ENCODE measurements at regions not wholly inside any gene's neighbourhood (a gene's known extent, or its start where the extent isn't known, plus 50 kb on each side); places are given as distances from the start of the nearest gene placed in this dataset.
A peak's percentile ranks its signal among the peaks of the same experiment; 100 is the strongest.

DNA sequence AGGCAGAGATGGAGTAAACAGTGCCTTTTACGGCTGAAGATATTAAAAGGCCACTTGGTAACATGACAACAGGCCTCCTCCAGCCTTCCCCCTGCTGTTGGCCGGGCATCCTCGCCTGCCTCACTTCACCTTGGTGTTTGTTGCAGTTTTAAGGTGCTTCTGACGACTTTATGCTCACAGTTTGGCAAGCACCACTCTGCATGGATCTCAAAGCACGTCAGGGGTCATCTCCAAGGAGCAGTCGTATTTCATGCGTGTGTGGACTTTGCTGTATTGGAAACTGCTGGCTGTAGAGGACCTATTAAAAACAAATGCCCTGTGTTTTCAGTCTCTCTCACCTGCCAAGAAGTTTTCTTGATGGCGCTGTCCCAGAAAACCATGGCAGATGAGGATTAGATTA is 483.1 kb downstream of the RPS24 start:
- DNase-seq (ENCODE audit: low spot score), result no peak

DNA sequence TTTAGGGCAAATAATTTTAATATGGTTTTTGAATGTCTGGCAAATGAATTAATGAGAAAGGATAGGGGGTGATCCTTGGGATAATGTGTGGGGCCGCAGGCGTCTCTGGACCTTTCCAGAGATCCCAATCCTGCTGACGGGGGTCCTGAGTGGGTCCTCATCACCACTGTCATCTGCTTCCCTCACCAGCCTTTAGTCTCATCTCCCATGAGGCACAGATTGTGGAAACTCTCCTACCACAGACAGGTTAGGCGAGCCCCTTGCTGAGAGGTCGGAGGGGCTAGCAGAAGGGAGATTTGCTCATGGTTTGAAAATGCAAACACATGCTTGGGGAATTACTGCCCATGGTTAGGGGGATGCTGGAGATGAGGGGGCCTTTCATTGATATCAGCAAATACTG is 484.6 kb downstream of the RPS24 start:
- no peak for DNase-seq (ENCODE audit: low spot score)

GRCh38 chr10:78520737-78521430 is 487.2 kb downstream of the RPS24 start:
- peak; percentile 35 for DNase-seq (ENCODE audit: low spot score)

GRCh38 chr10:78523453-78523852 is 489.8 kb downstream of the RPS24 start:
- DNase-seq (ENCODE audit: low spot score), result no peak

DNA sequence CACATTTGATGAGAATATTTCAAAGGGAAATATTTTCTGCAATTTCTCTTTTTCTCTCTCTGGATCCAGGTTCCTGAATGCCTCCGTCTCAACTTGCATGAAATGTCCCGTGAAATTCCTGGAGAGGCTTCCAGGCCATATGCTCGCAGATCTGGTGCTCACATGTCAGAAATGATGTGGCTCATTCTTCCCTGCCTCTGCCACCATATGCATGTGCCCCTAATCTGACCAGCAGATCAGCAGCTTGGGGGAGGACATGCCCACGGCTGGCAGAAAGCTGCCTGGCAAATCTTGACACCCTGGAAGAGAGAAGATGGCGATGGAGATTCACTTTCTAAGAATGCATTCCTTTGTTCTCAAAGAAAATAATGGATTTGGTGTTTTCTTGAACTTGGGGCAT is 490.7 kb downstream of the RPS24 start:
- DNase-seq (ENCODE audit: low spot score), result no peak

DNA sequence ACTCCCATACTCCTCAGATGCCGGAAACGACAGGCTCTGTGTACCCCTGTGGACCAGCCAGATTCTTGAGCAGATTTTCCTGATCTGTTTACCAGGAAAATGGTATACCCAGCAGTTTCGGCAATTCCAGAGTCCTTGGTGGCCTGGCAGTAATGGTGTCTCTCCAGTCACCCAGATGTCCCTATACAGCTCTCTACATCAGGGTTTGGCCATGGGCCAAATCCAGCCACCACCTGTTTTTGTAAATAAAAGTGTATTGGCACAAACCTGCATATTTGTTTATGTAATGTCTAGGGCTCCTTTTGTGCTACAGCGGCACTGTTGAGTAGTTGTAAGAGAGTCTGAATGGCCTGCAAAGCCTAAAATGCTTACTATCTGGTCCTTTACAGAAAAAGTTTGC is 491.3 kb downstream of the RPS24 start:
- no peak for DNase-seq (ENCODE audit: low spot score)

DNA sequence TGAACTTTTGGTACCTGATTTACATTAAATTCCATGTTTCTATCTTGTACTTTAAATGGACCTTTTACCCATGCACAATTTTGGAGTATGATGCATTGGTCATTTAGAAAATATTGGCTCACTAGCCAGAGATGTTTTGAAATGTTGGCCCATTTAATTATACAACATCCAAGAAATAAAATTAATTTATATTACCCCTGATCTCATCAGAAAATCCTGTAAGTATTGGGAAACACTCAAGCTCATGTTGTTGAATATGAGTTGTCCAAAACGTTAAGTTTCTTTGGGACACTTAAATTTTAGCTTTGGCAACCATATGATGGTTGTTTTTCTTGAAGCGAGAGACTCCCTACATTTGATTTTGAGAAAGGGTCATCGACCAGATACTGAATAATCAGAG is 492.7 kb downstream of the RPS24 start:
- DNase-seq (ENCODE audit: low spot score), result no peak

DNA sequence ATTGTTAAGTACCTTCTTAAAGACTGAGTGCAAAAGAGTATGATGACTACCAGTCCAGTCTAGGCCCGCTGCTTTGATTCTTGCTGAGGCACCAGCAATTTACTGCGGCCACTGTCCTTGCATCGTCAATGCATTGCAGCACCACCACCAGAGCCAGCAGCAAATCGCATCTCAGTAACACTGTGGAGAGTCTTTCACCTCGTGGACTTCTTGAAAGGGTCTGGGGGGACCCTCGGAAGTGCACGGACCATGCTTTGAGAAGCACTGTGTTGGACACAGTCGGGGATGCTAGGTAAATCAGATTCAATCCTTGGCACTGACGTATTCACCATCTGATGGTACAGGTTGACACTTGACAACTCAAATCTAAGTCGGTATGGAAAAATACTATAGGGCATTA is 493.6 kb downstream of the RPS24 start:
- DNase-seq (ENCODE audit: low spot score), result no peak

- DNase-seq (ENCODE audit: low spot score), result peak; percentile 15
Observed at GRCh38 chr10:78528749-78529204, 495.1 kb downstream of the RPS24 start.

DNA sequence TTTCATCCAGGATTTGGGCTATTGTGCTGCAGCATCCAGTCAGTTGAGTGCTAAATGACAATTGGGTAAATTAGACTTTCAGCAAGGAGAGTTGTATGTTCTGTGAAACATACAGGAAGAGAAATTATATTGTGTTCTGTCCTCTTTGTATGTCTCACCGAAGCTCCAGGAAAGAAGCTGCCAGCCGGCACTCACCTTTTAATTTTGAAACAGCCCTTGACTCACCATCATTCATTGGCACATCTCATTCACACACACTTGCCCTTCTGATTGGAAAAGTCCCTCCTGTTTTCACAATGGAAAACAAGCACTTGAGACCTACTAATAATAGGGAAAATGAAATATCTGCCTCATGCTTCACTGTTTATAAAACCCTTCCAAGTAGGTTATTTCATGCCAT is 495.6 kb downstream of the RPS24 start:
- no peak for DNase-seq (ENCODE audit: low spot score)

GRCh38 chr10:78531088-78531487 is 497.4 kb downstream of the RPS24 start:
- DNase-seq (ENCODE audit: low spot score), result no peak

DNA sequence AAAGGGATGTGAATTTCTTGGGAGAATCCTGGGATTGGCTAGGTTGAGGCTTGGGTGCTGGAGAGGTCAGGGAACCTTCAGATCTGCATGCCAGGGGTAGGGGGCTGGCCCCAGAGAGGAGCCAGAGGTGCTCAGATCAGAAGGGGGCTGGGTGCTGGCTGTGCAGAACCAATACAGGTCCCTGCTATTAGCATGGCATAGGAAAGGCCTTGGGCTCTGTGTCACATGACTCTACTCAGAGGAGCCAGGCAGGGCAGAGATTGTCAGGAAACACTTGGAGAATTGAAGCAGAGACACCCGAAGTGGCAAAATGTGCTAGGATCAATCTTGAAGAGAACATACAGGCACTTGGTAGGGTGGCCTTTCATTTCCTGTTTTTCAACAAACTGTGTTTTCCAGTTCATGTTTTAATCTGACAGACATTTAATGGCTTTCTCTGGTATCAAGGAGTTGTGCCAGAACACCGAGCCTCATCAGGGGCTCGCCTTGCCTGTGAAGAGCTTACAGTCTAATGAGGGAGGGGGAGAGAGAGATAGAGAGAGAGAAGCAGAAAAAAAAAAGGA is 498.9 kb downstream of the RPS24 start:
- DNase-seq (ENCODE audit: low spot score), result no peak

DNA sequence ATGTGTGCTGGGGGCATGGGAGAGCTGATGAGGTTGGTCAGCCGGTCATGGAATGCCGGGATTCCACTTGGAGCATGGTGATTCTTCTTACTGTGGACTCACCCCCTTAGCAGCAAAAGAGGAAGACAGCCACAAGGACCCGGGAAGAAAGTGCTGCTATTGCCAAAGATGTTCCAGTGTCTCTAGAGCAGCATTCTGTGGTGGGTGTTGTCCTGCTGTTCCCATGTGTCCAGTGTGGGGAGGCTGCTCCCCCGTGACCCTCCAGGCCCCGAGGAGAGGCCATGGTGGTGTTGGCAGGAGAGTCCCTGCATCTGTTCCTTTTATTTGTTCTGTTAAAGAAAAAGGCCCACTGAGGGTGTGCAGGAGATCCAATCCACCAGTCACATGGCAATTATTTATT is 499.4 kb downstream of the RPS24 start:
- no peak for DNase-seq (ENCODE audit: low spot score)

- DNase-seq (ENCODE audit: low spot score), result no peak
Observed at GRCh38 chr10:78533776-78534175, 500.1 kb downstream of the RPS24 start.

DNA sequence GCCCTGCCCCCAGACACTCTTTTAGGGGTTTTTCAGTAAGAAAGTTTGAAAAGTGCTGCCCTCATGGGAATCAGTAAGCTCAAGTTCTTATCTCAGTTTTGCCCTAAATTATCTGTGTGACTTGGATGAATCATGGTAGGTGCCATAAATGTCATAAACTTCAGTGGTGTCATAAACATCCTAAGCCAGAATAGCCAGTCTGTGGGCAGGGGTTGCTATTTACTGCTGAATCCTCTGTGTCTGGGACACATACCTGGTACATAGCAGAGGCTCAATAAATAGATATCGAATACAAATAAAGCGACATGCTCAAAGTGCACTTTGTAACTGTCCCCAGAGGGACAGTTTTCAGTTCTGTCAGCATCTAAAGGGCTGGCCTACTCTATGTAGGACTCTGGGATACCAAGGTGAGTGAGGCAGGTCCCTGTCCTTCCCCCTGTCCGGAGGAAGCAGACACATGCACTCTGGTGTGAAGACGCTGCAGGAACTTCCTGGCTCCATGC is 502.1 kb downstream of the RPS24 start:
- no peak for DNase-seq (ENCODE audit: low spot score)

DNA sequence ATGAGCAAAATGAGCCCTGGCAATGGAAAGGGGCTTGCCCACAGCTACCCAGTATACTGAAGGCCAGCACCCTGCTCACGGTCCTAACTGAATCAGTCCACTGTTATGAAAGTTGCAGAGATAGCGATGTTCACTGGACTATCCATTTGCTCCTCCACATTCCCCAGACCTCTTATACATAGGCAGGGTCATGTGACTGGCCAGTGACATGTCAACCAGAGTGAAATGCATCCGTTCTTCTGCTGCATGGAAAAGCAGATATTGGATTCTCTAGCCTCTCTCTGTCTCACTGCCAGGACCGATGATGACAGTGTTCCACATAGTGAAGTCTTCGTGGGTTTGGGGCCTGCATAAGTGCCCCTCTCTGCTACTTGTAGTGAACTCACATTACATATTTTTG is 503.4 kb downstream of the RPS24 start:
- no peak for DNase-seq (ENCODE audit: low spot score)

DNA sequence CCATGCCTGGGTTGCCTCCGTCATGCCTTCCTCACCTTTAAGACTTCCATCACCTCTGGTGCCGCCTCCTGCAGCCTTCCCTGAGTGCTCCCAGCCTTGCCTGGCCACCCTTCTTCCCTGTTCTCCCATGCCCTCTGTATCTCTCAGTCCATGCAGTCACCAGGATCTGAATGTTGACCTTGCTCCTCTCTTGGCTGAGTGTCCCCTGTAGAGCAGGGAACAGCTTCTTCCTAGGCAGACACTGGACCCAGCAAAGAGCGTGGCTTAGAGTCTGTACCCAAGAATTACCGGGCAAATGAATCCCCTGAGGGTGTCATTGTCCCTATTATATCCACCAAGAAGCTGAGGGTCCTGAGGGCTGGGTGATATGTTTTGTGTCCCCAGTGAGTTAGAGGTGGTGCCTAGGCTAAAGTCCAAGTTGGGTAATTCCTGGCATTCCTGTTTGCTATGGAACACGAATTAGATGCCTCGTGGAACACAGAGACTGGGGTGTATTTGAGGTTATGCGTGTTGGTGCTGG is 505.6 kb downstream of the RPS24 start:
- DNase-seq (ENCODE audit: low spot score), result peak; percentile 17

GRCh38 chr10:78540355-78541076 is 506.9 kb downstream of the RPS24 start:
- no peak for DNase-seq (ENCODE audit: low spot score)

DNA sequence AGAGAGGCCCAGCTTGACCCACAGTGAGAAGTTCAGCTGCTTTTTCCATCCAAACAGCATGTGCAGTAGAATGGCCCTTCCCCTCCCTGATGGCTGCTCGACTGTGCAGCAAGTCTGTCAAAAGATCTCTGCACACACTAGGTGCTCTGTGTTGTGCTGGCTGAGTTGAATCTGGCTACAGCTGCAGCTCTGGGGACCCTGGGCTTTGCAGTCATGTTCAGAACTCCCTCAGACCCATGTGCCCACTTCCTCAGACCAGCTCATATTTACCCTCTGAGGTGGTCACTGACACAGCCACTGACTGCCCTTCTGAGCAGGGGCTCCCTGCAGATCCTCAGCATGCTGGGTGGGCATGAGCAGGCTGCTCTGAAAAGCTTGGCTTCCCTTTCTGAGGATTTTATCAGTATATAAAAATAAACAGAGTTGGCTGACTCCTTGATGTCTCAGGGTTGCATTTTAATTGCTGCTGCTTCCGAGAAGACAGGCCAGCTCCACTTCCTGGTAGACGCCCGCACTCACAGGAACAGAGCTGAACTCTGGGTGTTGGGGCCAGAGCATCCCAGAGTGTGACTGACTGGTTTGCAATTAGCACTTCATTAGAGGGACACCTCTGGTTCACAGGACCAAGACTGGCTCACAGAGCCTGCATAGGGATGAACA is 507.9 kb downstream of the RPS24 start:
- DNase-seq (ENCODE audit: low spot score), result no peak

DNA sequence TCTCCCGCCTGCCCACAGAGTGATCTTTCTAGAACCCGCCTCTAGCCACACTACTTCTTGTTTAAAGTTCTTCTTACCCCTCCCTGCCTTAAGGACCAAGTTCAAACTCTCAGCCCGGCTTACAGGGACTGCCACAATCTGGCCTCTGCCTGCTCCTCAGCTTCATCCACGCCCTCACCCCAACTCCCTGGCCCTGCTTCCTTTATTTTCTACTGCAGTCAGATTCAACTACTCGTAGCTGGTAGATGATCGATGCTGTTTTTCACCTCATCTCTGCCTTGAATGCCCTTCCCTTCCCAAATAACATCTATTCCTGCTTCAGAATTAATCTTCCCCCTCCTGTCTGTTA is 508.5 kb downstream of the RPS24 start:
- DNase-seq (ENCODE audit: low spot score), result no peak

DNA sequence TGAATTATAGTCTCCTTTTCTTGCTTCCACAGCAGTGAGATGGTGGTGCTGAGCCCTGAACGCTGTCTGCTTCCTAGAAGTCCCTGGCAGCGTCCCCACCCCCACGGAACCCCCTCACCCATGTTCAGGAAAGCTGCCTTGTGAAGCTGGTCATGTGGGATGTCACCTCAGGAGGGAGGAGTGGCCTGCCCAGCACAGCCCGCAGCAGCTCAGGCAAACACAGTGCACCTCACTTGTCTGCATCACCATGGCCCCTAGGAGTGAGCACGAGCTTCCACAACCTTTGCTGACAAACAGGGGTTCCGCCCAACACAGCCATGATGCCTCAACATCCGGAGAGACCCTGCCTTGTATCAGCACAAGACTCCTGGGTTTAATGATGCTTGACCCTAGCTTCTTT is 508.9 kb downstream of the RPS24 start:
- no peak for DNase-seq (ENCODE audit: low spot score)

DNA sequence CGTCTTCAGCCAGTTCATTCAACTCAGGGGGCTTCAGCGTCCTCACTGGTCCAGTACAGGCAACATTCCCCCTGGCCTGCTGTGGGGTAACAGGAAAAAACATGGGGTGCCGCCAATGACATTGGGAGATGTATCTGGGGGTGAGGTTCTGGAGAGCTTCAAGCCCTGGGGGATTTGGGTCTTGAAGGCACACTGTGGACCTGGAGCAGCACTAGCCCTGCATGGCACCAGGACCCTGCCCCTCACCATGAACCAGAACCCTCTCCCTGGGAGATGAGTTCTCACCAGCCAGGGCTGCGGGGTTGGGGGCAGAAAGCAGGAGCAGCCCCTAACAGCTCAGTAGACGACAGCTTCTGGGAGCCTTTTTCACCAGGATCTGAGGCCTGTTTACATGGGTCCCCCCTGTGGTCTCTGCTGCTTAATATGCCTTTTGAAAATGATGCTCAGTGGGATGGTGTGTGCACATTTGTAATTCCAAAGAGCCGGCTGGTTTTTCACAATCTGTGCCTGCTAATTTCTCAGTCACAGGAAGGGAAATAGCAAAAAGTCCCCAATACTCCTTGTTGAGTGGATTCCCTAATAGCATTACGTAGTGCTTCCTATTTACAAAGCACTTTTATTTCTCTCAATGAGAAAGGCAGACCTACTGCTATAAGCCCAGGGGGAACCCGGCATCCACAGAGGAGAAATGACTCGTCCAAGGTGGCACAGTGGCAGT is 509.5 kb downstream of the RPS24 start:
- DNase-seq (ENCODE audit: low spot score), result no peak

Data from HuH-7 (cell line).